ENCODE measurements at regions not wholly inside any gene's neighbourhood (a gene's known extent, or its start where the extent isn't known, plus 50 kb on each side); places are given as distances from the start of the nearest gene placed in this dataset.

DNA sequence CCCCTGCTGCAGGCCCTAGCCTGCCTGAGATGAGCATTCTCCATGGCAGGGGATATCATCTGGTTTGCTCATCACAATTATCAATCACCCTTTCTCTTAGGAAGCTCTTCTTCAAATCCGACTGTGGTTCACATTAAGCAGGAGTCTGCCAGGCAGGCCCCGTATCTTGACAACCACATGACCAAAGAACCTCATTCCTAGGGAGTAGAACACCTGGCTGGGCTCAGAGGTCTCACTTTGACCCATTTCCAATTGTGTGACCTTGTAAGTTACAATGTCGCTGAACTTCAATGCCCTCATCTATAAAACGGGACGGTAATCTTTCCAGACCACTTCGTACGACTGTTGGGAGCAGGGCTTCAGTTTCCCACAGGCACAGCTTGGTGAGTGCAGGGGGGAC lies 156.4 kb upstream of the PCBD1 start:
- in situ Hi-C loops (cut with MboI; ENCODE audit: low sequenced_read_pairs, unreplicated experiment): no loop called here
- no peak for DNase-seq (ENCODE audit: low spot score)
- TF ChIP-seq, protein P1, sequence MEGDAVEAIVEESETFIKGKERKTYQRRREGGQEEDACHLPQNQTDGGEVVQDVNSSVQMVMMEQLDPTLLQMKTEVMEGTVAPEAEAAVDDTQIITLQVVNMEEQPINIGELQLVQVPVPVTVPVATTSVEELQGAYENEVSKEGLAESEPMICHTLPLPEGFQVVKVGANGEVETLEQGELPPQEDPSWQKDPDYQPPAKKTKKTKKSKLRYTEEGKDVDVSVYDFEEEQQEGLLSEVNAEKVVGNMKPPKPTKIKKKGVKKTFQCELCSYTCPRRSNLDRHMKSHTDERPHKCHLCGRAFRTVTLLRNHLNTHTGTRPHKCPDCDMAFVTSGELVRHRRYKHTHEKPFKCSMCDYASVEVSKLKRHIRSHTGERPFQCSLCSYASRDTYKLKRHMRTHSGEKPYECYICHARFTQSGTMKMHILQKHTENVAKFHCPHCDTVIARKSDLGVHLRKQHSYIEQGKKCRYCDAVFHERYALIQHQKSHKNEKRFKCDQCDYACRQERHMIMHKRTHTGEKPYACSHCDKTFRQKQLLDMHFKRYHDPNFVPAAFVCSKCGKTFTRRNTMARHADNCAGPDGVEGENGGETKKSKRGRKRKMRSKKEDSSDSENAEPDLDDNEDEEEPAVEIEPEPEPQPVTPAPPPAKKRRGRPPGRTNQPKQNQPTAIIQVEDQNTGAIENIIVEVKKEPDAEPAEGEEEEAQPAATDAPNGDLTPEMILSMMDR (IDR thresholded peaks at IDR 0.05; ENCODE audit: borderline replicate concordance, control extremely low read depth, extremely low read depth, insufficient read depth, missing control alignments): no peak

GRCh38 chr10:71045204-71045809 lies 156.9 kb upstream of the PCBD1 start:
- TF ChIP-seq, protein P1 (IDR thresholded peaks at IDR 0.05; ENCODE audit: borderline replicate concordance, control extremely low read depth, extremely low read depth, insufficient read depth, missing control alignments): no peak
- DNase-seq (ENCODE audit: low spot score): no peak
- in situ Hi-C loops (cut with MboI; ENCODE audit: low sequenced_read_pairs, unreplicated experiment): no loop called here

DNA sequence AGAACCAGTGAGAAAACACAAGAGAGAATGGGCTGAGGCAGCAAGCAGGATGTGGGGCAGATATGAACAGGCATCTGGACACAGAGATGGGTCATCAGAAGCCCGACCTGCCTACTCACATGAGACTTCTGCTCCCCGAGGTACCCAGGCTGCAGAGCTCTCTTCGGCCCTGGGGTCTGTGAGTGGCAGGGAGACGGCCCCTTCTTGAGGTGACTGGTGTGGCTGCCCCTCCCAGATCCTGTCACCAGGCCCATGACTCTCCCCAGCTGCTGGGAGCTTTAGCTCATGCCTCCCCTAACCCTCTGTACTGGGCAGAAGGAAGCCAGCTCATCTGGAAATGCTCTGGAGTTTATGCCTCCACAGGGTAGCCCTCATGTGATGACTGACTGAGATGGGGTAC lies 157.6 kb upstream of the PCBD1 start:
- TF ChIP-seq, protein P1 (IDR thresholded peaks at IDR 0.05; ENCODE audit: borderline replicate concordance, control extremely low read depth, extremely low read depth, insufficient read depth, missing control alignments): no peak
- DNase-seq (ENCODE audit: low spot score): no peak
- in situ Hi-C loops (cut with MboI; ENCODE audit: low sequenced_read_pairs, unreplicated experiment): no loop called here

- in situ Hi-C loops (cut with MboI; ENCODE audit: low sequenced_read_pairs, unreplicated experiment): no loop called here
- DNase-seq (ENCODE audit: low spot score): no peak
- TF ChIP-seq, protein P1 (IDR thresholded peaks at IDR 0.05; ENCODE audit: borderline replicate concordance, control extremely low read depth, extremely low read depth, insufficient read depth, missing control alignments): no peak
These were observed 158.4 kb upstream of the PCBD1 start for GRCh38 chr10:71046747-71047146.

- TF ChIP-seq, protein P1 (IDR thresholded peaks at IDR 0.05; ENCODE audit: borderline replicate concordance, control extremely low read depth, extremely low read depth, insufficient read depth, missing control alignments): no peak
- no peak for DNase-seq (ENCODE audit: low spot score)
These were observed 160.7 kb upstream of the PCBD1 start for GRCh38 chr10:71048971-71049615.

DNA sequence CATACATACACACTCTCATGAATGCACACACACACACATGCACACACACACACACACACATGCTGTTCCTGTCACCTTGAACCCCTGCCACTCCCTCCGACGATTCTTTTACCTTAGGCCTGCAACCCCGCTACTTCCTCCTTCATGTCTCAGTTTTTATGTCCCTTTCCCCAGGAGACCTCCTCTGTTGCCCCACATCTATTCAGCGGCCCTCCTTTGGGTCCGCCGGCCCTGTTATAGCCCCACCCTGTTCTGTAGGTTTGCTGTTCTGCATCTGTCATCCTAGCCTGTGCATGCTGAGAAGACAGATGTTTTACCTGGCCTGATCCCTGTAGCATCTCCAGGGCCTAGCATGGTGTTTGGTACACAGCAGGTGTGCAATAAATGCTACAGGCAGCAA lies 161.6 kb upstream of the PCBD1 start:
- DNase-seq (ENCODE audit: low spot score): no peak
- in situ Hi-C loops (cut with MboI; ENCODE audit: low sequenced_read_pairs, unreplicated experiment): no loop called here
- TF ChIP-seq, protein P1 (IDR thresholded peaks at IDR 0.05; ENCODE audit: borderline replicate concordance, control extremely low read depth, extremely low read depth, insufficient read depth, missing control alignments): no peak

More at GRCh38 chr10:71048971-71049615, 160.7 kb upstream of the PCBD1 start:
- in situ Hi-C loops (cut with MboI; ENCODE audit: low sequenced_read_pairs, unreplicated experiment): no loop called here

All from GM13976 (cell line).